Body of pancreas (tissue), 4 donors: ENCODE measurements at regions not wholly inside any gene's neighbourhood (a gene's known extent, or its start where the extent isn't known, plus 50 kb on each side); places are given as distances from the start of the nearest gene placed in this dataset.

Source experiments
- CTCF ChIP-seq, 7 experiments: fragments of 450-650 bp in 4 of 7; fragments of 200-600 bp in 3 of 7; sonication (generic) in 3 of 7; IDR thresholded peaks; one replicate each; pipeline ENCODE4 v1.5.1; 2016 to 2019; ENCODE audit warnings: antibody characterized with exemption in 7 of 7
- POLR2A ChIP-seq, 3 donors: fragments of 450-650 bp; IDR thresholded peaks; one replicate each; pipeline ENCODE4 v1.6.1; 2016; ENCODE audit warnings: antibody characterized with exemption in 3 of 3, mild to moderate bottlenecking in 2 of 3

DNA sequence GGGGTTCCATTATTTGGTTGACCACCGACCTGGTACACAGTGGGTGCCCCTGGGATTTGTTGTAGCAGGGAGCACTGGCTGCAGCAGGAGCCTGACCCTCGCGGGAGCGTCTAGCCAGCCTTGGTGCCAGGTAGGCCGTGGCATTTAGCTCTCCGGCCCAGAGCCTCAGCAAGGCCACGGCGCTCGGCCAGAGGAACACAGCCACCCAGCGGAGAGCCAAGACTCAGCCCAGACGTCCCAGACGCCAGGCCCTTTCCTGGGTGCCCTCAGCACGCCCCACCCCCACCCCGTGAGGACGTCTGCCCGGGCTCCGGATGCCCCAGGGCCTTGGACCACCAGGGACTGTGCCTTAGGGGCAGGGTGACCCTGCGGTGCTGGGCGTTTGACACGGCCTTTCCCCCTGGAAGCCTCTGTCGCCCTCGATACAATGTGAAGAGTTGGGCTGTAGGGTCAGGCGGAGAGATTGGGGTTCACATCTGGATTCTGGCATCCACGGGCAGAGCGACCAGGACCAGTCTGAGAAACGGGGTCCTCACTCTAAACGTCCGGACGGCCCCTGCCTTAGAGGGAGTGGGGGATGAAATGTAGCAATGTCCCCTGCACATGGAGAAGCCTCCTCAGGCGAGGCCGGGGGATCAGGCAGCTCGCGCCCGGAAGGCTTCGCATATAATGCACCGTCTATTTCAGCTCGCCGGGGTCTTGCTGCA, 99.2 kb upstream of the FGF3 start:
- no peak for TF ChIP-seq CTCF (IDR thresholded peaks at IDR 0.05)
- no peak for TF ChIP-seq POLR2A (IDR thresholded peaks at IDR 0.05)
